ENCODE measurements at regions not wholly inside any gene's neighbourhood (a gene's known extent, or its start where the extent isn't known, plus 50 kb on each side); places are given as distances from the start of the nearest gene placed in this dataset.

DNA sequence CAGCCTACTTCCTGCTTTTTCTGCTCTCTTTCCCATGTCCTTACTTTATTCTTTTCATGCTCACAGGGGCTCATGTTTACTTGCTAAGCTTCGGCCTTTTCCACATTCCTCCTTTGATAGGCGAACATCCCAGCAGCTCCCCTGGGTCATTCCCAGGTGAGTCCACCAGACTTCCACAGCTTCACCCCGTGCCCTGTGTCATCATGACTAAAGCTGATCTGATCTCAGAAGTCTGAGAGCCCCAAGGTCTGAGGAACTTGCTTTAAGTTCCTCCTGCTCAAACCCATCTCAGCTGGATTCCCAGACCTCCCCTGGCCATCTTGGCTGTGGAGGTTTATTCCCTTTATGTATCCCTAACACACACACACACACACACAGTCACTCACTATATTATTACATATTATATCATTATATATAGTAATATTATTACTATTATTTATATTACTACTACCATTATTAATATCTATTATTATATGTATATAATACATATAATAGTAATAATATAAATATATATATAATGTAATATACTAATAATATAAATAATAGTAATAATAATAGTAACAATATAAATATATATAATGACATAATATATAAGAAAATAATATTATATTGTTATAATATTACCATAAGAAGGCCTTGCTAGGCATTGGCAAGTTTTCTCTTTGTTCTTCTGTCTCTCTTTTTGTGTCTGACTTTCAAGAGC is 295.9 kb downstream of the PTEN start:
- no peaks in the 10 kb centered on the region for H3K27me3 ChIP-seq (ENCODE audit: control insufficient read depth, insufficient read depth, low read length)
- no peak overlapping the region for H3K9ac ChIP-seq (ENCODE audit: low read length)
- H3K4me3 ChIP-seq (ENCODE audit: low read length), result no peak overlapping the region
- no peaks in the 10 kb centered on the region for H3K36me3 ChIP-seq (ENCODE audit: control insufficient read depth, insufficient read depth, low read length)
- peaks cover 7% of the 10 kb centered on the region for H3K4me1 ChIP-seq (ENCODE audit: control insufficient read depth, insufficient read depth, low read length)
- H3K27ac ChIP-seq (ENCODE audit: low read depth, low read length), result no peak overlapping the region

DNA sequence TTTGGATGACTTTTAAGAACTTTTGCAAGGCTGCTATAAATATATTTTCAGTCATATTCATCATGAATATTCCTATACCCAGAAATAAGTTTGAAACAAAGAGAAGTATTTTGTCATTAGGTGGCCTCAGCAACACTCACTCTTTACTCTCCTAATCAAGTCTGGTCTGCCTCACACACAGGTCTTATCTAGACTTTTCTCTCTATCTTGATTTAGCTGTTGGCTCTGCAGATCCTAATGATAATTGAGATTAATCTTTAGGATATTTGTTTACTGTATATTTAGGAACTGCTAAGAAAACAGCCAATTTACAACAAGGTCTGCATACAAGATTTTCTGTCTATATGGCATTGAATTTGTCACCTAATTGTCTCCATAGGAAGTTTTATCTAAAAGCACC is 297.6 kb downstream of the PTEN start:
- H3K9ac ChIP-seq (ENCODE audit: low read length), result no peak overlapping the region
- H3K4me3 ChIP-seq (ENCODE audit: low read length), result no peak overlapping the region
- peaks cover 7% of the 10 kb centered on the region for H3K4me1 ChIP-seq (ENCODE audit: control insufficient read depth, insufficient read depth, low read length)
- no peak overlapping the region for H3K27ac ChIP-seq (ENCODE audit: low read depth, low read length)
- H3K36me3 ChIP-seq (ENCODE audit: control insufficient read depth, insufficient read depth, low read length), result no peaks in the 10 kb centered on the region
- H3K27me3 ChIP-seq (ENCODE audit: control insufficient read depth, insufficient read depth, low read length), result no peaks in the 10 kb centered on the region

DNA sequence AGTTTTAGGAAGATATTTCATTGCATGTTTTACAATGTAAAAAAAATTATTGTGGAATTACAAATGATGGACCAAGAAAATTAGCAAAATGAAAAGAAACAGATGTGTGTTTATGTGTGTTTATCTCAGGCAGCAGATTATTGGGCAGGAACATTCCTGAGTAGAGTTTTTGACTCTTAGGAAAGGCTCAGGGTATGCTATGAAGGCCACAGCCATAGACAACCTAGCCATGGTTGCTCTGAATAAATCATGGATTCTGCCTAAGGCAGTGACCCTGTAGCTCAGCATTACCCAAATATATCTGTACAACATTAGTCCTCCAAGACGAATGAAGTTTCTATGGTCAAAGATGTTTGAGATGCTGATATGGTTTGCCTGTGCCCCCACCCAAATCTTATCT is 298.3 kb downstream of the PTEN start:
- Histone ChIP-seq H3K4me1 (ENCODE audit: control insufficient read depth, insufficient read depth, low read length) (peaks cover 7% of the 10 kb centered on the region), H3K4me3 (ENCODE audit: low read length) (no peak overlapping the region), H3K27ac (ENCODE audit: low read depth, low read length) (no peak overlapping the region), H3K9ac (ENCODE audit: low read length) (no peak overlapping the region), H3K36me3 (ENCODE audit: control insufficient read depth, insufficient read depth, low read length) (no peaks in the 10 kb centered on the region), H3K27me3 (ENCODE audit: control insufficient read depth, insufficient read depth, low read length) (no peaks in the 10 kb centered on the region)

DNA sequence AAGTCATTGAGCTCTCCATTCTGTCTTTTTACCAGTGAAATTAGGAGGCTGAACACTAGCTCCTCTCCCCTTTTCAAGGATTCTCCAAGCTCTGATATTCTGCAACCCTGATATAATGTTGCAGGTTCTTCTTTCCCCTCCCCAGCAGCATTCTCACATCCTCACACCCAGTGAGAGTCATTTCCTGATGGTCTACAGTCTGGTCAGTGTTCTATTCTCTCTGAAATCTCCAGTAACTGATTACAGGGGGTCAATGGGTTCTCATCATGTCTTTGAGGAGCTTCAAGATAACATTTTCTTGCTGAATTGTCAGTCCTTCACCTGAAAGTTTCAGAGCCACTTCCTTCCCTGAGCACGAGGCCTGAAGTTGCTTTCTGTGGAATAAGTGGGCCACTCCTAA is 299.4 kb downstream of the PTEN start:
- Histone ChIP-seq H3K27ac (ENCODE audit: low read depth, low read length) (no peak overlapping the region), H3K27me3 (ENCODE audit: control insufficient read depth, insufficient read depth, low read length) (no peaks in the 10 kb centered on the region), H3K4me1 (ENCODE audit: control insufficient read depth, insufficient read depth, low read length) (peaks cover 7% of the 10 kb centered on the region), H3K4me3 (ENCODE audit: low read length) (no peak overlapping the region), H3K9ac (ENCODE audit: low read length) (no peak overlapping the region), H3K36me3 (ENCODE audit: control insufficient read depth, insufficient read depth, low read length) (no peaks in the 10 kb centered on the region)

DNA sequence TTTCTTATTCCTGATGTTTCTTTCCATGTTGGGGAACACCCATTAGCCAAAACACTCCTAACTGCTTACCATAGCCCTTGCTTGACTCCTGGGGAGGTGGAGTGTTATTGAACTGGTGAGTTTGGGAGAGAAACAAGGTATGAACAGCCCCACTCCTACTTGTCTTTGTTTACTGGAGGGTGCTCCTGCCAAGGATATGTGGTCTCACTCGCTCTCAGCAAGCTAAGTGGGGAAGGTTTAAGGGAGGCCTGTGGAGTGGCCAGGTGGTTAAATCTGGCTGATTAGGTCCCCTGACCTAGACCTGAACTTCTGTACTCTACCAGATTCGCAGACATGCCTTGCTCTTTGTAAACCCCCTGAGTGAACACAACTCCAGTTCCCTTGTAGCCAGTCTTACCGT is 300.1 kb downstream of the PTEN start:
- Histone ChIP-seq H3K4me3 (ENCODE audit: low read length) (no peak overlapping the region), H3K36me3 (ENCODE audit: control insufficient read depth, insufficient read depth, low read length) (no peaks in the 10 kb centered on the region), H3K27me3 (ENCODE audit: control insufficient read depth, insufficient read depth, low read length) (no peaks in the 10 kb centered on the region), H3K9ac (ENCODE audit: low read length) (no peak overlapping the region), H3K27ac (ENCODE audit: low read depth, low read length) (no peak overlapping the region), H3K4me1 (ENCODE audit: control insufficient read depth, insufficient read depth, low read length) (peaks cover 3% of the 10 kb centered on the region)

DNA sequence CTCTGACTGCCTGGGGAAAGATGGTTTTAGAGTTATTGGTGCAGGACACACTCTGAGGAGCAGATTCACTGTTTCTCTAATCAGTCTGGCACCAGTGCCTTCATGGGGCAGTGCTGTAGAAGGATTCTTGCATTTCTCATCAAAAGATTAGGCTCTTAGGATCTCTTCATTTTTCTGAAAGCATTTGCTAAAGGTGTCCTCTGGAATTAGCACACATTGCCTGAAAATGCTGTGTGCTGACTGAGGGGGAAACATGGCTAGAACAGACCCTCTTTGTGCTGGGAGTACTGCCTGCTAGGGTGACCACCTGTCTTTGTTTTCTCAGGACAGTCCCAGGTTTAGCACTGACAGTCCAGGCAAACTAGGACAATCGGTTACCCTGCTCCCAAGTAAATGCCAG is 301.0 kb downstream of the PTEN start:
- no peak overlapping the region for H3K9ac ChIP-seq (ENCODE audit: low read length)
- H3K27me3 ChIP-seq (ENCODE audit: control insufficient read depth, insufficient read depth, low read length), result no peaks in the 10 kb centered on the region
- H3K27ac ChIP-seq (ENCODE audit: low read depth, low read length), result no peak overlapping the region
- no peak overlapping the region for H3K4me3 ChIP-seq (ENCODE audit: low read length)
- no peaks in the 10 kb centered on the region for H3K36me3 ChIP-seq (ENCODE audit: control insufficient read depth, insufficient read depth, low read length)
- no peaks in the 10 kb centered on the region for H3K4me1 ChIP-seq (ENCODE audit: control insufficient read depth, insufficient read depth, low read length)

DNA sequence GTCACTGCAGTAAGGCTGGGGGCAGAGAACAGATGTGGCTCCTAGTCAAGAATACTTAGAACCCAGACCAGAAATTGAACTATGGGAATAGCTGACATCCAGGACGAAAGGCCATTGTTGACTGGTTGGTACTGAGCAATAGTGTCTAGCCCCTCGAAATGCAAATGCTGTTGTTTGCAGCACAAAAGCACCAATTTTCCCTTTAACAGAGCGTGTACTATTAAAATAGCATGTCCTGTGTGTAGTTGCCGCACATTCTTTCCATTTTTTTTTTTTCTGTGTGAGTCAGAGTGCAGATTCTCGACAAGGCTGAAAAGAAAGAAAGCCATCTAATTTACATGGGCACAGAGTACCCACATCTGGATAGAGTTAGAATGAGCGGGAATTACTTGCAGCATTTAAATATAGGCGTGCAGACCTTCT is 302.4 kb downstream of the PTEN start:
- Histone ChIP-seq H3K9ac (ENCODE audit: low read length) (no peak overlapping the region), H3K4me3 (ENCODE audit: low read length) (no peak overlapping the region), H3K36me3 (ENCODE audit: control insufficient read depth, insufficient read depth, low read length) (no peaks in the 10 kb centered on the region), H3K4me1 (ENCODE audit: control insufficient read depth, insufficient read depth, low read length) (no peaks in the 10 kb centered on the region), H3K27ac (ENCODE audit: low read depth, low read length) (no peak overlapping the region), H3K27me3 (ENCODE audit: control insufficient read depth, insufficient read depth, low read length) (no peaks in the 10 kb centered on the region)

DNA sequence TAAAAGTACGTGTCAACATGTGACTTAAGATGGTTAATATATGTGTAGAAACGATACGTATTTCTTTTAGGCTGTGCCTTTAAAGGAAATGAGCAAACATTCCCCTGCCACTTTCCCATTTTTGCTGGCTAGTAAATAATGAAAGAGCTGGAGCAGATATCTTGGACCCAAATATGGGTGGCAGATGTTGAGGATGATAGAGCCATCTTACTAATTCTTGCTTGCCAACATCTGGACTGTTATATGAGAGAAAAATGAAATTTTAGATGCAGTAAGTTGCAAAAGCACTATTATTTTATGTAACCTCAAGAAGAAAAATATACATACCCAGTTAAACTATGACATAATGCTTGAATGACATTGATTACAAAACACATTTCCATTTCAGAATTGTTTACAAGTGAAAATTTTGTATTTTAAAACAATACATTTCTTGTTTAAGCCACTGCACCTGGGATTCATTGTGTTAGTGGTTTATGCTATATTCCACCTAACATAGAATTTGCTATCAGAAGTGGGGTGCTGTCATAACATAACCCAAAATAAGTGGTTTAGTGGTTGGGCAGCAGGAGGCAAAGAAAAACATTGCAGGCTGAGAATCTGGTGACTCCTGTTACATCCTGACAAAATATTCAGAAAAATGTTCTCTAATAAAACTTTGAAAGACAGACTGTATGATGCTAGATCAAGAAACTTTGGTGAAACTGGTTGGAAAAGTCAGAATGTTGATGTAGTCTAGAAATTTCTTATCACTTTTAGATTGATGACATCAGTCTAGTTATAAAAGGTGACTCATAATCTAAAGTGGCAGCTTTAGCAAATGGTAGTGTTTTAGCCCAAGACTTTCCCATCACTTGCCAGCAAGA is 305.0 kb downstream of the PTEN start:
- no peaks in the 10 kb centered on the region for H3K36me3 ChIP-seq (ENCODE audit: control insufficient read depth, insufficient read depth, low read length)
- H3K27ac ChIP-seq (ENCODE audit: low read depth, low read length), result no peak overlapping the region
- no peak overlapping the region for H3K9ac ChIP-seq (ENCODE audit: low read length)
- H3K4me3 ChIP-seq (ENCODE audit: low read length), result no peak overlapping the region
- H3K27me3 ChIP-seq (ENCODE audit: control insufficient read depth, insufficient read depth, low read length), result no peaks in the 10 kb centered on the region
- no peaks in the 10 kb centered on the region for H3K4me1 ChIP-seq (ENCODE audit: control insufficient read depth, insufficient read depth, low read length)

DNA sequence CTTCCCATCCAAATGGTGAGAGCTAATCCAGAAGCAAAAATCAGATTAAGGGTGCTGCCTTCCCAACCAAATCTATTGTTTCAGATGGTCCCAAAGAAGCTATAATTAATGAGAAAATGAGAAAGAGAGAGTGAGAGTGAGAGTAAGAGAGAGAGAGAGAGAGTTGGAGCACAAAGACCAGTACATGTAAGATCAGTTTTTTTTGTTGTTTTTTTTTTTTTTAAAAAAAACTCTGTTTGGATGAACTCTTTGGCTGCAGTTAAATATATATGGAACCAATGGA is 305.6 kb downstream of the PTEN start:
- Histone ChIP-seq H3K4me1 (ENCODE audit: control insufficient read depth, insufficient read depth, low read length) (no peaks in the 10 kb centered on the region), H3K9ac (ENCODE audit: low read length) (no peak overlapping the region), H3K4me3 (ENCODE audit: low read length) (no peak overlapping the region), H3K36me3 (ENCODE audit: control insufficient read depth, insufficient read depth, low read length) (no peaks in the 10 kb centered on the region), H3K27ac (ENCODE audit: low read depth, low read length) (no peak overlapping the region), H3K27me3 (ENCODE audit: control insufficient read depth, insufficient read depth, low read length) (no peaks in the 10 kb centered on the region)

DNA sequence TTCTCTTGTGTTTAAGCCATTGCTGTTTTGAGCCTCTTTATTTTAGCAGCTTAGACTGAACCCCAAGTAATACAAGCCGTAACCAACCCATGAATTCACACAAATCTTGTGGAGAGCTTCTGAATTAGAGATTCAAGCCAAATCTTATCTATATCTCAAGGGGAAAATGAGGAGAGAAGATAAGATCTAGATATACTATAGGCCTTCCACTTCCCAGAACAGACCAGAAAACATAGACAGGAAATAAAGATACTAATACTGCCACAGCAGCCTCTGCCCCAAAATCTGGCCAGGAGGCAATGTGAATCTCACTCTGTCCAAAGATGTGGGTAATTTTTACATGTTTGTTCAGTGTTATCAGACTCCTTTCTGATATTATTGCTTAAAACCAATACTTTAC is 307.2 kb downstream of the PTEN start:
- Histone ChIP-seq H3K27me3 (ENCODE audit: control insufficient read depth, insufficient read depth, low read length) (no peaks in the 10 kb centered on the region), H3K4me1 (ENCODE audit: control insufficient read depth, insufficient read depth, low read length) (no peaks in the 10 kb centered on the region), H3K9ac (ENCODE audit: low read length) (no peak overlapping the region), H3K36me3 (ENCODE audit: control insufficient read depth, insufficient read depth, low read length) (no peaks in the 10 kb centered on the region), H3K4me3 (ENCODE audit: low read length) (no peak overlapping the region), H3K27ac (ENCODE audit: low read depth, low read length) (no peak overlapping the region)

DNA sequence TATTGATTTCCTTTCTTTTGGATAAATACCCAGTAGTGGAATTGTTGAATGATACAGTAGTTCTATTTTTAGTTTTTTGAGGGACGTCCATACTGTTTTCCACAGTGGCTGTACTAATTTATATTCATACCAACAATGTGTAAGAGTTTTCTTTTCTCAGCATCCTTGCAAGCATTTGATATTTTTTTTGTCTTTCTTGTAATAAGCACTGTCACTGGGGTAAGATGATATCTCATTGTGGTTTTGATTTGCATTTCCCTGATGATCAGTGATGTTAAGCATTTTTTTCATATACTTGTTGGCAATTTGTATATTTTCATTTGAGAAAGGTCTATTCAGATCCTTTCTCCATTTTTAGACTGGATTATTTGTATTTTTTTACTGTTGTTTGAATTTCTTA is 308.7 kb downstream of the PTEN start:
- H3K4me1 ChIP-seq (ENCODE audit: control insufficient read depth, insufficient read depth, low read length), result no peaks in the 10 kb centered on the region
- no peaks in the 10 kb centered on the region for H3K36me3 ChIP-seq (ENCODE audit: control insufficient read depth, insufficient read depth, low read length)
- no peaks in the 10 kb centered on the region for H3K27me3 ChIP-seq (ENCODE audit: control insufficient read depth, insufficient read depth, low read length)
- no peak overlapping the region for H3K9ac ChIP-seq (ENCODE audit: low read length)
- no peak overlapping the region for H3K27ac ChIP-seq (ENCODE audit: low read depth, low read length)
- no peak overlapping the region for H3K4me3 ChIP-seq (ENCODE audit: low read length)

DNA sequence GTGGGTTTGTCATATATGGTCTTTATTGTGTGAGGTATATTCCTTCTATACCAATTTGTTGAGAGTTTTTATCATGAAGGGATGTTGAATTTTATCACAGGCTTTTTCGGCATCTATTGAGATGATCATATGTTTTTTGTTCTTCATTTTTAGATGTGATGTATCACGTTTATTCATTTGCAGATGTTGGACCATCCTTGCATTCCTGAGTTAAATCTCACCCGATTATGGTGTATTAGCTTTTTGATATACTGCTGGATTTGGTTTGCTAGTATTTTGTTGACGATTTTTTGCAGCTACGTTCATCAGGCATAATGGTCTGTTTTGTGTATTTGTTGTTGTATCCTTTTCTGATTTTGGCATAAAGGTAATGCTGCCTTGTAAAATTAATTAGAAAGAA is 311.0 kb downstream of the PTEN start:
- Histone ChIP-seq H3K4me3 (ENCODE audit: low read length) (no peak overlapping the region), H3K4me1 (ENCODE audit: control insufficient read depth, insufficient read depth, low read length) (no peaks in the 10 kb centered on the region), H3K27me3 (ENCODE audit: control insufficient read depth, insufficient read depth, low read length) (no peaks in the 10 kb centered on the region), H3K36me3 (ENCODE audit: control insufficient read depth, insufficient read depth, low read length) (no peaks in the 10 kb centered on the region), H3K27ac (ENCODE audit: low read depth, low read length) (no peak overlapping the region), H3K9ac (ENCODE audit: low read length) (no peak overlapping the region)

DNA sequence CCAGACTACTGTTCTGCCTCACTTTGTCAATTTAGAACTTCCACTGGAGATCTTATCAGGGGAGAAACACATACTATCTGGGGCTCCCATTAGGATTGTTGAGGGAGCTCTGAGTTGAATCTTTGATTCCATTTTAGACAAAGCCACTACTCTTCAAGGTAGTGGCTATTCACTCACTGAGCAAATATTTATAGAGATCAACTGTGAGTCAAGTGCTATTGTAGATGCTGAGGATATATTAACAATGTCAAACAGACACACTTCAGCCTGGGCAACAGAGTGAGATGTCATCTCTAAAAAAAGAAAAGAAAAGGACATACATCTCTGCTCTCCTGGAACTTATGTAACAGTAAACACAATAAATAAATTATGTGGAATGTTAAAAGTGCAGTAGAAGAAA is 315.3 kb downstream of the PTEN start:
- Histone ChIP-seq H3K27me3 (ENCODE audit: control insufficient read depth, insufficient read depth, low read length) (no peaks in the 10 kb centered on the region), H3K9ac (ENCODE audit: low read length) (no peak overlapping the region), H3K36me3 (ENCODE audit: control insufficient read depth, insufficient read depth, low read length) (no peaks in the 10 kb centered on the region), H3K4me3 (ENCODE audit: low read length) (no peak overlapping the region), H3K27ac (ENCODE audit: low read depth, low read length) (no peak overlapping the region), H3K4me1 (ENCODE audit: control insufficient read depth, insufficient read depth, low read length) (no peaks in the 10 kb centered on the region)
